Mammary epithelial cell (primary cell): ENCODE measurements at regions not wholly inside any gene's neighbourhood (a gene's known extent, or its start where the extent isn't known, plus 50 kb on each side); places are given as distances from the start of the nearest gene placed in this dataset.

Experiments used
- EZH2 ChIP-seq: IDR thresholded peaks from 2 replicates; pipeline ENCODE4 v1.6.1; 2012; ENCODE audit warnings: low read length, inconsistent platforms, borderline replicate concordance
- TF ChIP-seq, protein P1 (sequence below), 2 donors: IDR thresholded peaks in 1 of 2; conservative IDR thresholded peaks in 1 of 2; 2 replicates each; pipeline ENCODE4 v1.5.1; 2011 to 2012; ENCODE audit warnings: inconsistent platforms in 2 of 2, low read length in 2 of 2, mild to moderate bottlenecking in 2 of 2, control low read depth in 1 of 2, low read depth in 1 of 2; ENCODE audit not compliant: insufficient read depth in 1 of 2; ENCODE audit errors: extremely low read depth in 1 of 2

DNA sequence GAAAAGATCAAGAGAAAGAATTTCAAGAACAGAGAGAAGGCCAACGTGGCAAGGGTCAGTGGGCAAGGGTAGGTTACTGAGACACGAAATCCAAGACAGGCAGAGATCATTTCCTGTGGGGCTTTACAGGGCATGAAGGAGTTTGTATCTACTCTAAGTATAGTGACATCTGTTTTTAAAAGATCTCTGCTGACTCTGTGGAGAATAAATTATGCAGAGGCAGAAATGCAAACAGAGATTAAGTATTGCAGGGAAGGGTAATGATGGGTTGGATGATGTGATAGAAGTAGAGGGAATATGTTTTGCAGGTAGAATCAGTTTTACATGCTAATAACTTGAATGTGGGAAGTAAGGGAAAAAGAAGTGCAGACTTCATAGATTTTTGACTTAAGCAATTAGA lies 243.5 kb downstream of the FRK start:
- TF ChIP-seq, protein P1, sequence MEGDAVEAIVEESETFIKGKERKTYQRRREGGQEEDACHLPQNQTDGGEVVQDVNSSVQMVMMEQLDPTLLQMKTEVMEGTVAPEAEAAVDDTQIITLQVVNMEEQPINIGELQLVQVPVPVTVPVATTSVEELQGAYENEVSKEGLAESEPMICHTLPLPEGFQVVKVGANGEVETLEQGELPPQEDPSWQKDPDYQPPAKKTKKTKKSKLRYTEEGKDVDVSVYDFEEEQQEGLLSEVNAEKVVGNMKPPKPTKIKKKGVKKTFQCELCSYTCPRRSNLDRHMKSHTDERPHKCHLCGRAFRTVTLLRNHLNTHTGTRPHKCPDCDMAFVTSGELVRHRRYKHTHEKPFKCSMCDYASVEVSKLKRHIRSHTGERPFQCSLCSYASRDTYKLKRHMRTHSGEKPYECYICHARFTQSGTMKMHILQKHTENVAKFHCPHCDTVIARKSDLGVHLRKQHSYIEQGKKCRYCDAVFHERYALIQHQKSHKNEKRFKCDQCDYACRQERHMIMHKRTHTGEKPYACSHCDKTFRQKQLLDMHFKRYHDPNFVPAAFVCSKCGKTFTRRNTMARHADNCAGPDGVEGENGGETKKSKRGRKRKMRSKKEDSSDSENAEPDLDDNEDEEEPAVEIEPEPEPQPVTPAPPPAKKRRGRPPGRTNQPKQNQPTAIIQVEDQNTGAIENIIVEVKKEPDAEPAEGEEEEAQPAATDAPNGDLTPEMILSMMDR (conservative IDR thresholded peaks at IDR 0.05 in 1 of 2, IDR thresholded peaks at IDR 0.05 in 1 of 2; ENCODE audit: extremely low read depth in 1 of 2, insufficient read depth in 1 of 2, low read depth in 1 of 2, low read length in 2 of 2) = no peak
- no peak for TF ChIP-seq EZH2
